K562 (cell line): ENCODE measurements at regions not wholly inside any gene's neighbourhood (a gene's known extent, or its start where the extent isn't known, plus 50 kb on each side); places are given as distances from the start of the nearest gene placed in this dataset.

Experiments used
- CHD2 ChIP-seq: IDR thresholded peaks from 2 replicates; pipeline ENCODE4 v1.6.1; 2011; ENCODE audit warnings: low read depth, low read length
- CREB5 ChIP-seq: fragments of 250-450 bp; sonication (Bioruptor Pico); IDR thresholded peaks from 2 replicates; pipeline ENCODE4 v1.5.0; 2020; ENCODE audit warnings: mild to moderate bottlenecking
- DEAF1 ChIP-seq: fragments of 450-650 bp; formaldehyde crosslinking; IDR thresholded peaks from 2 replicates; pipeline ENCODE4 v1.4.0; 2020; ENCODE audit warnings: mild to moderate bottlenecking, moderate library complexity
- ELF2 ChIP-seq: fragments of 250-450 bp; sonication (Bioruptor Pico); IDR thresholded peaks from 2 replicates; pipeline ENCODE4 v1.5.0; 2021; ENCODE audit warnings: mild to moderate bottlenecking
- HLTF ChIP-seq: fragments of 450-650 bp; IDR thresholded peaks from 2 replicates; pipeline ENCODE4 v1.6.1; 2016
- HNRNPL ChIP-seq: fragments of 200-400 bp; formaldehyde crosslinking; IDR thresholded peaks from 2 replicates; pipeline ENCODE4 v1.6.1; 2017; ENCODE audit warnings: low read depth, mild to moderate bottlenecking, low read length
- LARP7 ChIP-seq: fragments of 450-650 bp; IDR thresholded peaks from 2 replicates; pipeline ENCODE4 v1.6.1; 2016
- NFYB ChIP-seq: IDR thresholded peaks from 2 replicates; pipeline ENCODE4 v1.6.1; 2011; ENCODE audit warnings: mild to moderate bottlenecking, moderate library complexity; ENCODE audit not compliant: insufficient read length; ENCODE audit errors: extremely low read depth
- NR3C1 ChIP-seq: sonication (generic); formaldehyde crosslinking; IDR thresholded peaks from 2 replicates; pipeline ENCODE4 v1.8.1; 2022; ENCODE audit warnings: missing genetic modification reagents
- POLR2A ChIP-seq: fragments of 450-650 bp; conservative IDR thresholded peaks from 2 replicates; pipeline ENCODE4 v1.6.1; 2016
- POLR2AphosphoS2 ChIP-seq: IDR thresholded peaks from 2 replicates; pipeline ENCODE4 v1.6.1; 2012; ENCODE audit warnings: low read length, improper control_type of control experiment
- ZC3H11A ChIP-seq: IDR thresholded peaks from 2 replicates; pipeline ENCODE4 v1.6.1; 2012; ENCODE audit warnings: low read depth, low read length, improper control_type of control experiment

- TF ChIP-seq CREB5: no peak
- no peak for TF ChIP-seq POLR2A
- no peak for TF ChIP-seq NR3C1 (CRISPR knock-in tag)
- TF ChIP-seq LARP7: no peak
- no peak for TF ChIP-seq POLR2AphosphoS2
- TF ChIP-seq NFYB: no peak
- no peak for TF ChIP-seq CHD2
- no peak for TF ChIP-seq ZC3H11A
- no peak for TF ChIP-seq DEAF1 (CRISPR knock-in tag)
- TF ChIP-seq HLTF: no peak
- TF ChIP-seq HNRNPL: no peak
- no peak for TF ChIP-seq ELF2
These were observed 151.6 kb upstream of the MEF2C start for GRCh38 chr5:89034588-89034987.
